GM18508 (cell line): ENCODE measurements at regions not wholly inside any gene's neighbourhood (a gene's known extent, or its start where the extent isn't known, plus 50 kb on each side); places are given as distances from the start of the nearest gene placed in this dataset.
"Not testable (repeated sequence)": the region's sequence is repeated elsewhere in the genome, so short reads cannot be mapped to it uniquely, and the experiment has no call there.

Source experiments
- ATAC-seq: cut with Tn5 transposase; IDR thresholded peaks from one replicate; pipeline ENCODE4 v1.9.1; 2021; ENCODE audit warnings: moderate number of reproducible peaks; ENCODE audit not compliant: insufficient read depth, unreplicated experiment

DNA sequence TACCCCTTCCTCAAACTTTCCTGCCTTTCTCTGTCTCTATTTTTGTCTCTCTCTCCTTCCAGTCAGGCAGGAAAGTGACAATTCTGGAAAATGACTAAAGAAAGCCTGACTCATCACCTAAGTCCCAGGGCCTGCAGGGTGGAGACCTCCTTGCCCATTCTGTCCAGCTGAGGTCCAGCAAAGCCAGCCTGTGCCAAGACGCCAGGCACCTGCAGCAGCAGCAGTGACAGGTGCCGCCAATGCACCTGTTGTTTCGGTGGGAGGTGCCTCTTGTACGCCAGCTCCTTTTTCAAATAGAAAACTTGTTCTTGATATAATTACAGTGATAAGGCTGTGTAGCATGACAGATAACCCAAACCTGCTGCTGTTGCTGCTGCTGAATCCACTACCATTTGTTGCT, 501.3 kb downstream of the NTRK3 start:
- no peak for ATAC-seq

DNA sequence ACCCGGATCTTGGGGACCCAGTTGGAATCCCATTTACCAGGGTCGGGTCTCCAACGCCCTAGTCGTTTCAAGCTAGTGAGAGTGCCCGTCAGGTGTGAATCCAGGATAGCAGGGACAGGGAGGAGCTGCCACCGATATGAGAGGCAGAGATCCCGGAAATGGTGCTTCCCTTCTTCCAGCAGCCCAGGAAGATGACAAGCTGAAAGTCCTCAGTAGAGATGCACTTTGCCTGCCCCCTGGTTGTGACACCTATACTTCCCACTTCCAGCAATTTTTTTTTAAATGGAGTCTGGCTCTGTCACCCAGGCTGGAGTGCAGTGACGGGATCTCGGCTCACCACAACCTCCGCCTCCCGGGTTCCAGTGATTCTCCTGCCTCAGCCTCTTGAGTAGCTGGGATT, 503.0 kb downstream of the NTRK3 start:
- no peak for ATAC-seq

GRCh38 chr15:87752250-87752951, 504.1 kb downstream of the NTRK3 start:
- ATAC-seq: no peak

GRCh38 chr15:87748483-87748882, 508.1 kb downstream of the NTRK3 start:
- no peak for ATAC-seq

GRCh38 chr15:87747087-87747486, 509.5 kb downstream of the NTRK3 start:
- no peak for ATAC-seq

GRCh38 chr15:87746333-87746732, 510.2 kb downstream of the NTRK3 start:
- ATAC-seq: no peak

DNA sequence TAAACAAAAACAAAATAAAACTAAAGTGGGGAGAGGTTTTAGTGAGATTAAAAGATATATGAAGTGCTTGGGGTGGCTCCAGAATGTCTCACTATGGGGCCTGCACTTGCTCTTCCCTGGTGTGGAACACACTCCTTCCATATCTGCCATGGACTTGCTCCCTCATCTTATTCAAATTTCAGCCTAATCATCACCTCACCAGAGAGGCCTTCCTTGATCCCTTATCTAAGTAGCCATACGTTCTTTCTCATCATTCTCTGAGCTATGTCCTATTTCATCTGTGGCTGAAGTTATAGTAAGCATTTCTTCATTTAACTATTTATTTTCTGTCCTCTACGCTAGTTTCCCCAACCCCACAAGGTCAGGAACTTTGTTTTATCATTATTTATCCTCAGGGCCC, 511.7 kb downstream of the NTRK3 start:
- no peak for ATAC-seq

DNA sequence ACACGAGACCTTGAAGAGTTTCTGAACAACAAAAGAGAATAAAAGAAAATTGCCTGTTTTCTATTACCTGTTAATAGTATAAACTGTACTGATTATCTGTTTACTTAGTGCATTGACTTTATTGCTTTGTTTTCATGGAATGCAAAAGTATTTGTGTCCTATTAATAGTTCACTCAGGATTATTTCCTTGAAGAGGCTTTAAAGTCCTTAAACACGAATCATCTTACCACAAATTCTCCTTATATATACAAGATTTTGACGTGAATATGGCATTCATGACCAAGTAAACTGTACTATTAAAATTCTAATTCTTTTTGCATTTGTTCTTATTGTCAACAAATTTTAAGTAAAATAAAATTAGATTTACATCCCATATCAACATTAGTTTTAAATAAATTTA, 513.0 kb downstream of the NTRK3 start:
- no peak for ATAC-seq

- no peak for ATAC-seq
Observed at GRCh38 chr15:87741350-87741749, 515.2 kb downstream of the NTRK3 start.

DNA sequence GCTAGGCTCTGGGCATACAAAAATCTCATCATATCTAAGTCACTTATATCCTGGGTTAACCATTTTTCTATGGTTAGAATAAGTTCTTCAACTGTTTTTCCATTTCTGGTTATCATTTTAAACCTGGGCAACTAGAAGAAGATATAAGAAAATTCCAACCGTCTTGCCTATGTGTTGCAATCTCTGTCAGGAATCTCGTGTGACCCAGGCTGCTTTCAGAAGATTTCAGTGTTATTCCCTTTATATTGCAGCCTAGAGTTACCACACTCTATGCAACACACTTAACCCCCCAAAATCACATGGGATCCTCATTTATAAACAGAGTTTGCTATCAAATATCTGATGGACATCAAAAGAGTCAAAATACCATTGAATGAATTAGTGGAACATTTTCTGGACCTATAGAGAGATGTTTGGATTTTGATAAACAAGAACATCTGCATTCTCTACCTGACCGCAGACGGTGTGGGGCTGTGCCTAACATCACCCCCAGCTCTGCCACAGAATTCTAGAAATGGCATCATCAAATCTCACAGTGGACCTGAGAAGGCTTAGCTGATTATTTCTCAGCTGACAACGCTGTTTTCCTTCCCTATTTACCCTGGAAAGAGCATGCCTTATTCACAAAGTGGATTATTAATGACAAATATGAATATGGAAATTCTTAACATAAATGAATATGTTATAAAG, 515.7 kb downstream of the NTRK3 start:
- no peak for ATAC-seq

- no peak for ATAC-seq
Observed at GRCh38 chr15:87739866-87740265, 516.7 kb downstream of the NTRK3 start.

- no peak for ATAC-seq
Observed at GRCh38 chr15:87739081-87739480, 517.5 kb downstream of the NTRK3 start.

- ATAC-seq: not testable (repeated sequence)
Observed at GRCh38 chr15:87737460-87737859, 519.1 kb downstream of the NTRK3 start.

DNA sequence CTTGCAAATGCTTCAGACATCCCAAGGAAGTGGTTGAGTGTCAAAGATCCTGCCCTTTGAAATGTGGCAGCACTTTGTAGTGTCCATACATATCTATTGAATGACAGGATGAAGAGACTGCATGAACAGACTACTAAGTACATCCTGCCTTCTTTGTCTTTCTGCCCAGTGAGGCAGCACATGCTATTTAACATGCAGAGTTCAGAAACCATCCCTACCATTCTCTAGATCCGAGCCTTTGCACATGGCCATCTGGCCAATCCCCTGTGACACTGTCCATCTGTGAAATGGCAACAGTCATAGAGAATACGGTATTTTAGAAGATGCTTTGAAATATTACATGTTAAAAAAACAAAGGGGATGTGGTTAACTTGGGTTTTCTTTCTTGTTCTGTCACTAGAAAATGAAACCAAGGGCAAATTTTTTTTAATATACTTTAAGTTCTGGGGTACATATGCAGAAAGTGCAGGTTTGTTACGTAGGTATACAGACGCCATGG, 519.6 kb downstream of the NTRK3 start:
- no peak for ATAC-seq

- no peak for ATAC-seq
Observed at GRCh38 chr15:87736401-87736800, 520.1 kb downstream of the NTRK3 start.

DNA sequence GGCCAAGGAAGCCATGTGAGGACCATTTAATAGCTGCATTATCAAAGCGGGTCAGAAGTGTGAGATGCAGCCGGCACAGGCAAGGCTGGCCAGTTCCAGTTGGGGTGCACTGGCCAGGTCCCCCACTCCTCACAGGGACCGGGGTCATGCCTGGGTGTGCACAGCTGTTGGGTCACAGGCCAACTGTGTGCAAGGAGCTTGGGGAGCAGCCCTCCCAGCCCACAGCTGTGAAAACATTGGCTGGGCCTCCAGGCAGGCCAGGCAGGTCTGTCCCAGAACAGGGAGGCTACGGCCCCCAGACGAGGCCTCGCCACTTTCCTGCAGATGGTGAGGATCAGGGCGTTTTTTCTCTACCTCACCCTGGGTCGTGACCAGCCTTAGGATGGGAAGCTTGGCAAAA, 521.0 kb downstream of the NTRK3 start:
- ATAC-seq: no peak

DNA sequence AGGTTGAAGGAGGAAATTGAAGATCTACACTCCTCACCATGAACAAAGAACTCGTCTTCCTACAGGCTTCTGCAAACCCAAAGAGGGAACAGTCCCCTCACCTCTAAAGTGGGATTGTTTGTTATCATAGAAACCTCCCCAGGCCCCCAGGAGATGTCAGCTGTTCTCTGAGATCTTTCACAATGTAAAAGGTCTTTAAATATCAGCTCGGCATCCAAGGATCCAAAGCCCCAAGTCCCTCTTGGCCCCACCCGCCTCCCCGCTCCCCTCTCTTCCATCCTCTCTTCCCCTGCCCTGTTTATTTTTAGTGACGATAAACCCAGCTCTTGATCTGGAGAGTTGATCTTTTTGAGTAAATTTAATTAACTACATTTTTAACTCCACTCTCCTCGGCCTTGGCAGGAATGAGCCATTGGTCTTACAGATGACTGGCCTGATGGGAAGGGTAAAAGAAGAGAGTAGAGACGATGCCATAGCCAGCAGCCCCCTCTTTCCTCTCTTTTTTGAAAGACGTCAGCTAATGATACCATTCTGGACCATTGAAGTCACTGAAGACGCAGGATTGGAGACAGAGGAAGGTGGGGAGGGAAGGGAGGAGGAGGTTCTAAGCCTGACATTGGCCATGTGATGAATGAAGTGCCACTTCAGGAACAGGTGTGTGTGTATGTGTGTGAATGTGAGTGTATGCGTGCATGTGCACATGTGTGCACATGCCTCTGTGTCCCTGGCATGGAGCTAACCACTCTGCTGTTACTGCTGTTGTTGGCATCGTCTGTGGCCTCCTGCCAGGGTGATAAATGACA, 521.8 kb downstream of the NTRK3 start:
- no peak for ATAC-seq

DNA sequence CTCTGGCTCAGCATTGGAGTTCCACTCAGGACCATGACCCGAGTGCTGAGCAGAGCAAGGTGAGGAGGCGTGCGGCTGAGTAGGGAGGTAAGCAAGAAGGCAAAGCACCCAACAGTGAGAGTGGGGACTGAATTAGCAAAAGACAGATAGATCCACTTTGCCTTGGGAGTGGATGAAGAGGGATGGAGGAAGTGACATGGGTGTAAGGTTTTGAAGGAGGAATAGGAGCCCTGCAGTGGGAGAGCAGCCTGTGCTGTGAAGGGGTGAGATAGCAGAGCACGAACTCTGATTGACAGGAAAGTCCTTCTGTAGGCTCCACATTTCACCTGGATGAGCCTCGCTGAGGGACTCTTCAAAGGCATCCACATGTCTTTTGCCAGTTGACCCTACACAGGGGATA, 522.6 kb downstream of the NTRK3 start:
- ATAC-seq: no peak

- no peak for ATAC-seq
Observed at GRCh38 chr15:87733541-87733941, 523.0 kb downstream of the NTRK3 start.

GRCh38 chr15:87732976-87733375, 523.6 kb downstream of the NTRK3 start:
- no peak for ATAC-seq

- no peak for ATAC-seq
Observed at GRCh38 chr15:87731630-87732029, 524.9 kb downstream of the NTRK3 start.
